ENCODE measurements at regions not wholly inside any gene's neighbourhood (a gene's known extent, or its start where the extent isn't known, plus 50 kb on each side); places are given as distances from the start of the nearest gene placed in this dataset.

DNA sequence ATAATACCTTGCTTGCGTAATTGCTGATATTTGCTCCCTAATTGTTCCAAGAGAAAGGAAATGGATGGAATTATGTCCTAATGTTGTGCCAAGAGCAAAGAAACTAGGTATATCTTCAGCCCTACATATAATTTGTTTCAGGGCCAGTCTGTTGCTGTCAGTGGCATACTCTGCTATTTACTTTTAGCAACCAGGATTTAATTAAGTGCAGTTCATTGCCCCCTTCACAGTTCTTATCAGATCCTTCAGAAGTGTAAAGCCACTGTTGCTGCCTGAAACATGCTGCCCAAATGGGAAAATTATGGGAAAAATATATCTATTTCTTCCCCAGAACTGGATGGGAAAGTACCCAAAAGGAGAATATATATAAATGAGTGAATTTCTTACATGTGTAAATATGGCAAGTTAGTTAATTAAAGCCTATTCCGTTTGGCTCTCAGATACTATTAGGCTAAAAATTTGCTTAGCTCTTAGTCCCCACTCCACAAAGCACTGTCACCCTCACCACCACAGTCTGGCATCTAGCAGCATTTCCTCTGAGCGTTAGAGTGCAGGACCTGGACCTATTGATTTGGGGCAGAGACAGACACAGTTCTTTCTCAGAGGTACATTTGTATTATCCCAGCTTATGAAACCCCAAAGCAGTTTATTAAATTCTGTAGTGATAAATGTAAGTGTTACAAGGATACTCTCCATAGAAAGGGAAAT lies 72.8 kb upstream of the DTNA start:
- TF ChIP-seq, protein P1, sequence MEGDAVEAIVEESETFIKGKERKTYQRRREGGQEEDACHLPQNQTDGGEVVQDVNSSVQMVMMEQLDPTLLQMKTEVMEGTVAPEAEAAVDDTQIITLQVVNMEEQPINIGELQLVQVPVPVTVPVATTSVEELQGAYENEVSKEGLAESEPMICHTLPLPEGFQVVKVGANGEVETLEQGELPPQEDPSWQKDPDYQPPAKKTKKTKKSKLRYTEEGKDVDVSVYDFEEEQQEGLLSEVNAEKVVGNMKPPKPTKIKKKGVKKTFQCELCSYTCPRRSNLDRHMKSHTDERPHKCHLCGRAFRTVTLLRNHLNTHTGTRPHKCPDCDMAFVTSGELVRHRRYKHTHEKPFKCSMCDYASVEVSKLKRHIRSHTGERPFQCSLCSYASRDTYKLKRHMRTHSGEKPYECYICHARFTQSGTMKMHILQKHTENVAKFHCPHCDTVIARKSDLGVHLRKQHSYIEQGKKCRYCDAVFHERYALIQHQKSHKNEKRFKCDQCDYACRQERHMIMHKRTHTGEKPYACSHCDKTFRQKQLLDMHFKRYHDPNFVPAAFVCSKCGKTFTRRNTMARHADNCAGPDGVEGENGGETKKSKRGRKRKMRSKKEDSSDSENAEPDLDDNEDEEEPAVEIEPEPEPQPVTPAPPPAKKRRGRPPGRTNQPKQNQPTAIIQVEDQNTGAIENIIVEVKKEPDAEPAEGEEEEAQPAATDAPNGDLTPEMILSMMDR (IDR thresholded peaks at IDR 0.05): no peak
- TF ChIP-seq POLR2AphosphoS5 (IDR thresholded peaks at IDR 0.05; ENCODE audit: insufficient read depth in 1 of 2, low read depth in 1 of 2): no peak
- no peak for TF ChIP-seq POLR2A (IDR thresholded peaks at IDR 0.05)
